ENCODE measurements at regions not wholly inside any gene's neighbourhood (a gene's known extent, or its start where the extent isn't known, plus 50 kb on each side); places are given as distances from the start of the nearest gene placed in this dataset.

GRCh38 chr1:38269923-38270848, 223.6 kb upstream of the POU3F1 start:
- no peak for DNase-seq (ENCODE audit: low read depth in 2 of 3, low spot score in 1 of 3)

DNA sequence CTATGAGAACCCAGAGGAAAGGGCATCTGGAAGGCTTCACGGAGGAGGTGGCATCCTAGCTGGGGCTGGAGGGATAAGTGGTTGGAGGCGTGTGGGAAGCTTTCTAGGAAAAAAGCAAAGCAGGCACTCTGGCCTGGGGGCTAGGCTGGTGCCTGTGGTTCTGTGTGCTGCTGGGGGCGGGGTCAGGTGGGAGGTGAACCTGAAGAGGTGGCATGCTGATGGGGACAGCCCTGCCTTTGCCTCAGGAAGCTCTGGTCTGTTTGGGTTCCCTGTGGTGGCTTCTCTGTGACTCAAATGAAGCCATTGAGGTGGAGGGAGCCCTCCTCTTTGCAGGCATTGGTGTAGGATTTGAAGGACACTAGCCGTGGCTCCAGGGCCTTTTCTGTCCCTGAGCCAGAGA, 221.6 kb upstream of the POU3F1 start:
- DNase-seq (ENCODE audit: low read depth in 2 of 3, low spot score in 1 of 3): no peak

GRCh38 chr1:38267037-38268036, 220.7 kb upstream of the POU3F1 start:
- no peak for DNase-seq (ENCODE audit: low read depth in 2 of 3, low spot score in 1 of 3)

- no peak for DNase-seq (ENCODE audit: low read depth in 2 of 3, low spot score in 1 of 3)
Observed at GRCh38 chr1:38266197-38266520, 219.6 kb upstream of the POU3F1 start.

DNA sequence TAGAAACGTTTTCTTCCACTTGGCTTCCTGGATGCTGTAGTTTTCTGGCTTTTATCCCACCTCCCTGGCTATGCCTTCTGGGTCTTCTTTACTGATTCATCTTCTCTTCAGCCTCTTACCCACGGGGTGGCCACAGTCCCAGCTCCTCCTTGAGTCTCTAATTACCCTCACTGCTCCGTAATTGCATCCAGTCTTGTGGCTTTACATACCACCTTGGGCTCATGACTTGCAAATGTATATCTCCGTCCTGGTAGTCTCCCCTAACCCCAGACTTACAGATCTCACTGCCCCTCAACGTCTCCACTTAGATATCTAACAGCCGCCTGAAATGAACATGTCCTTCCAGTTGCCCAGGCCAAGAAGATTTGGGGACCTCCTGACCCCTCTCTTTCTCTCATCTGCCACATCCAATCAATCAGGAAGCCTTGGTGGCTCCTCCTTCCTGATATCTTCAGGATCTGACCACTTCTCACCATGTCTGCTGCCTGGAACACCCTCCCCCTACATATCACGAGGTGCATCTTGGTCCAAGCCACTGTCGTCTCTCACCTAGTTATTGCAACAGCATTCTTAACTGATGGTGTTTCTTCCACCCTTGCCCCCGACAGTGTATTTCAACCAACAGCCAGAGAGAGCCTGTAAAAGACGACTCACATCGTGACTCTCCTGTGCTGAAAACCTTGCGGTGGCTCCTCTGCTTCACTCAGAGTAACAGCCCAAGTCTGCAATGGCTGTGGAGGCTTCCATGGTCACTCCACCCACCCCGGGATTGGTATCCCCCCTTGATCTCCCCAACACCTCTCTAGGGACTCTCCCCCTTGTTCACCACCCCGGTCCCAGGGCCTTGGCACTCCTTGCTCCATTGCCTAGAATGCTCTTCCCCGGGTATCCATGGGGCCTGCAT, 219.0 kb upstream of the POU3F1 start:
- no peak for DNase-seq (ENCODE audit: low read depth in 2 of 3, low spot score in 1 of 3)

DNA sequence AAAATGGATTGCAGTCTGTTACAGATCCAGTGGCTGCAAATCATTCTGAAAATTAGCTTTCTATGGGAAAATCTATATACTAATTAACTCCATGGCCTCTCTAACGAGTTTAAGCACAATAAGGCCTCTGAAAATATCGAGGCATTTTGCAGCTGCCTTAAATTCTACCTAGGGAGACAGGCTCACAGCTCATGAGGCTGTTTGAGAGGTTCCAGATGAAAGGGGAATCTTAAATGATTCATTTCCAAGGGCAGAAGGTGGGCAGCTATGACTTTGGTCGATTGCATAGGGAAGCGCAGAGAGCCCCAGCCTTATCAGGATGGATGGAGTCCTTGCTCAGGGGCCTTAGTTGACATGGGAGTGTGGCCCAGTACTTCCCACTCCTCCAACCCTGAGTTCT, 216.8 kb upstream of the POU3F1 start:
- no peak for DNase-seq (ENCODE audit: low read depth in 2 of 3, low spot score in 1 of 3)

- DNase-seq (ENCODE audit: low read depth in 2 of 3, low spot score in 1 of 3): no peak
Observed at GRCh38 chr1:38261574-38261973, 215.0 kb upstream of the POU3F1 start.

DNA sequence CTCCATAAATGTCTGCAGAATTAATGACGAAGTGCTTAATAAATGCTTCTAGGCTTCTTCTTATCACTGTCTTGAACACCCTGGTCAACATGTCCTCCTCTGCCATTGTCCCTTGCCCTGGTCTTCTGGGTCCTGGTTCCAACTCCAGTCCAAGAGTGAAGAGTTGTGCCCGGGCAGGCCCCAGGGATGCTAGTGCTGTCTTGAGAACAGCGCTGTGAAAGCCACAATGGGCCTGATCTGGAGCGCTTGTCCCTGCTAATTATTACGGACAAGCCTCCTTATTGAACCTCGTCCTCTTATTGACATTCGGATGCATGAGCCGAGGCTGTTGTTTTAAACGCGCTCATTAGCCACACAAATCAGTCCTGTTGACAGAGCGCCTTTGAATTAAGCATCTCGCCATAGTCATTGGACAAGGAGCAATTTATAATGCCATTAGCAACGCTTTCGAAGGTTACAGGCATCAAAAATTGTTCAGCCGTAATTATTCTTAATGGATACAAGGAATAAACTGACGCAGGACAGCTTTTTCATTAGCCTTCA, 211.6 kb upstream of the POU3F1 start:
- no peak for DNase-seq (ENCODE audit: low read depth in 2 of 3, low spot score in 1 of 3)

- DNase-seq (ENCODE audit: low read depth in 2 of 3, low spot score in 1 of 3): no peak
Observed at GRCh38 chr1:38257374-38257773, 210.8 kb upstream of the POU3F1 start.

DNA sequence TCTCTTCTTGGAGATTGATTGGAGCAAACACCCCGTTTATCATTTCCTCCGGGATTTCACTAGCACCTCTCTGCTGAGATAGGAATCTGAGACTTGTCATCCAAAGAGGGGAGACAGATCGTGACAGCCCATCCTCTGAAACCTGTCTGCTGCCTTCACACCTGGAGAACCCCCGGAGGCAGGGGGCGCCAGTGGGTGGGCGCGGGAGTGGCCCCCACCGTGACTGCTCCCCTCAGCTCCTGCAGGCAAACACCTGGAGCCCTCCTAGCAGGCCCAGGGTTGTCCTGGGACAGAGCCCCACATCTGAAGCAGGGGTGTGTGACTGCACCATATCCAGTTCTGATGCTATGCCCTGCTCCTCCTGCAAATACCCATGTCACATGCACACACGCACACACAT, 209.5 kb upstream of the POU3F1 start:
- DNase-seq (ENCODE audit: low read depth in 2 of 3, low spot score in 1 of 3): no peak

- no peak for DNase-seq (ENCODE audit: low read depth in 2 of 3, low spot score in 1 of 3)
Observed at GRCh38 chr1:38253314-38253713, 206.7 kb upstream of the POU3F1 start.

DNA sequence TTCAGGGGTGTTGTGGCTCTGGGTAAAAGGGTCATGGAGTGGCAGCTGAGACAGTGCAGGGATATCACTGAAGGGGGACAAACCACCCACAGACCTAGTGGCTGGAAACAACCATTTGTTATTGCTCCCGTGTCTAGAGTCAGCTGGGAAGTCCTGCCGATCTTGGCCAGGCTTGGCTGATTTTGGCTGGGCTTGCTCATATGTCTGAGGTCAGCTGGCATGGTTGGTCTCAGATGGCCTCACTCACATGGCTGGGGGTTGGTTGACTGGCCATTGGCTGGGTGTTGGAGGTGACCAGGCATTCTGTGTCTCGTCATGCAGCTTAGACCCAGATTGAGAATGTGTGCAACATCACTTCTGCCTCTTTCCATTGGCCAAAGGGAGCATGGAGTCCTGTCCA, 203.8 kb upstream of the POU3F1 start:
- no peak for DNase-seq (ENCODE audit: low read depth in 2 of 3, low spot score in 1 of 3)

DNA sequence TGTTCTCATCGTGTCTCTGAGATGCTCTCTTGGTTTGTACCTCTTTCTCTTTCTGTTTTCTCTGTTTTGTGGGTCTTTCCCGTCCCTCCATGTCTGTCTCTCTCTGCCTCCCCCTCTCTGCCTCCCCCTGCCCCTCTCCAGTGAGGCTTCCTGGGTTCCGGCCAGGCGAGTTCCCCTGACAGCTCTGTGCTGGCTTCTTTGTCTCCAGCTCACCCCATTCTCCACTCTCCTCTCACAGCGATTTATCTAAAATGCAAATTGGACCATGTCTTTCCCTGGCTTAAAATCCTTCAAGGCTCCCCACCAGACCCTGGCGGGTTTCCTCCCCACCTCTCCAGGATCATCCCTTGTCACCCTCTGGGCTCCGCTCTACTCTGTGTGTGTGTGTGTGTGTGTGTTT, 202.4 kb upstream of the POU3F1 start:
- DNase-seq (ENCODE audit: low read depth in 2 of 3, low spot score in 1 of 3): no peak

DNA sequence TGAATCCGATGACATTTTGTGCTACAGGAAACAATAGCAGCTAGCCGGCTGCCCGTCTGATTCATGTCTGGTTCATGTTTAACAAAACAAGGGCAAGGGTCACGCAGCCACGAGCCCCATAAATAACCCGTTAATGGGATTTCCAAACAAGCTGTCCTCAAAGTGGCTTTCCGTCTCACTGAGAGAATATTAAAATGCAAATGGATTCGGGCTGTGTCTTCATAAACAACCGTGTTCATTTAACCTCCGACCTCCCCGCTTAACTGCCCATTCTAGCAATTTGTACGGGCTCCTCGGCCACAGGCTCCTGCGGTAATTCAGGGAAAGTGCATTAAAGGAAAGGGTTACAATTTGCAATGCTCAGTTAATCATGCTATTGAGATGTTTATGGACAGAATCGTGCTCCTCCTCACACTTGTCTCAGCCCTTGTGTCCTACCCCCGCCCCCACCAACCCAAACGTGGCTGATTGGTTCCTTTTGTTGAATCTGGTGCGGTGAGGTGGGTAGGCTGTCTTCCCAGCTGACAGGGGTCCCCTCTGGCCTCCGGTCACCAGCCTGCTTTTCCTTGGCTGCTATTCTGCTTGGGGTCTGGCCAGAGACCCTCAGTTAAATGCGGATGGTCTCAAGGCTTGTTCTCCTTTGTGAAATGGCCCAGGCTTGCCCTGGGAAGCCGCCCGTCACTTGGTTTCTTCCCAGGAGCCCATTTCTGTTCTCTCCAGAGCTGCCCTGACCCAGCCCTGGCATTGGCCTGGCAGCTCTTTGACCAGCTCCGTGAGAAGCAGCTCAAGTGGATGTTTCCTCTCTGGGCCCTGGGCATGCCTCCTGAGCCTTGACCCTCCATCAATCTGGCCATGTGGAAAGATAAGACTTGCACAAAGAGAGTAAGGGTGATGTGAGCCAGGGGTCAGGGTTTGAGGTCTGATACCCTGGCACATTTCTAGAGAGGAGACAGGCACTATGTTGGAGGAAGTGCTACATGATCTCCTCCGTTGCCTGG, 200.7 kb upstream of the POU3F1 start:
- no peak for DNase-seq (ENCODE audit: low read depth in 2 of 3, low spot score in 1 of 3)

DNA sequence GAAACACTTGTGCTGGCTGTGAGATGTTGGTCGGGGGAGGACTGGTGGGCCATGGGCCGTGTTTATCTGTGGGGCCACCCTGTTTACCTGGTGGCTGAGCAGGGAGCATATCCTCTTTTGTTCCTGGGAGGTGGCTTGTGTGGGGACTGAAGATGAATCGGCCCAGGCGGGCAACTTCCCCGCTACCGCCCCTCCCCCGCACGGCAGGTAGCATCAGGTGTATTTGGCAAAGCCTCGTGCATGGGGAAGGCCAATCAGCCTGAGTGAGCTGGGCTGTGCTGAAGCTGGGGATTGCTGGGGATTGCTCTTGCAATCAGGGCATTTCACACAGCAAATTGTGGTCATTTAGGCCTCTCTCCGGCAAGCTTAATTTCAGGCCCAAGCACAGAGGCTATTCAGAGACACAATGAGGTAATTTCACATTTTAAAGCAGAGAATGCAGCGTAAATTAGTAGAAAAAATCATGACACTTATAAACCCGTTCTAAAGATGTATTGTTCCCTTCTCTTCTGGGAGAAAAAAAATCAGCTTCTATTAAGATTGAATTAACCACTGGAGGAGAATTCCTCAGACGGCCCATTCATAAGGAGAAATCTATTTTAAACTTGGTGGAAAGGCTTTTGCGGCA, 197.7 kb upstream of the POU3F1 start:
- no peak for DNase-seq (ENCODE audit: low read depth in 2 of 3, low spot score in 1 of 3)

DNA sequence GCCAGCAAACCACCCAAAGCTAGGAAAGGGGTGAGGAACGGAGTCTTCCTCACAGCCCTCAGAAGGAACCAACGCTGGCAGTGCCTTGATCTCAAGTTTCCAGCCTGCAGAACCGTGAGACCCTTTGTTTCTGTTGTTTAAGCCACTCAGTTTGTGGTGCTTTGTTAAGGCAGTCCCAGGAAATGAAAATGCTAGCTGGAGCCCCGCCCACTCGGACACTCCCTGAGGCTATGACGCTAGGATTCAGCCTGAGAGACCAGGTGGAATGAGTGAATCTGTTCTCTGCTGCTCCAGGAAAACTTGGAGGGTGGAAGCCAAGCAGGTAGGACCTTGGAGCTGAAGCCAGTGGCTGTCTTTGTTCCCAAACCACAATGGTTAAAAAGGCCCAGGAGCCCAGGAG, 196.5 kb upstream of the POU3F1 start:
- DNase-seq (ENCODE audit: low read depth in 2 of 3, low spot score in 1 of 3): no peak

- no peak for DNase-seq (ENCODE audit: low read depth in 2 of 3, low spot score in 1 of 3)
Observed at GRCh38 chr1:38242506-38242905, 195.9 kb upstream of the POU3F1 start.

GRCh38 chr1:38241594-38242334, 195.2 kb upstream of the POU3F1 start:
- no peak for DNase-seq (ENCODE audit: low read depth in 2 of 3, low spot score in 1 of 3)

Measured in stimulated activated CD4-positive, alpha-beta T cell treated with anti-CD3 and anti-CD28 coated beads, Interleukin-12 subunit alpha, Interleukin-12 subunit beta, amount 100 ng/mL, for 48 hours (primary cell).